NCI-H1694 treated with DMSO at 0.1 percent for 48 hours (cell line): ENCODE measurements at regions not wholly inside any gene's neighbourhood (a gene's known extent, or its start where the extent isn't known, plus 50 kb on each side); places are given as distances from the start of the nearest gene placed in this dataset.

Source experiments
- DNase-seq: peaks from one replicate; lab custom pipeline; 2025; lab: John Stamatoyannopoulos, UW

GRCh38 chr5:88487066-88487465 is 218.4 kb upstream of the TMEM161B start:
- DNase-seq, result no peak

GRCh38 chr5:88486431-88486830 is 217.8 kb upstream of the TMEM161B start:
- no peak for DNase-seq

- DNase-seq, result no peak
Measured at GRCh38 chr5:88485531-88485930, 216.9 kb upstream of the TMEM161B start.

- no peak for DNase-seq
Measured at GRCh38 chr5:88483964-88484672, 215.5 kb upstream of the TMEM161B start.

GRCh38 chr5:88480801-88481499 is 212.3 kb upstream of the TMEM161B start:
- peak; percentile 66 for DNase-seq

GRCh38 chr5:88480245-88480644 is 211.6 kb upstream of the TMEM161B start:
- peak; percentile 50 for DNase-seq

- DNase-seq, result no peak
Measured at GRCh38 chr5:88474574-88474973, 205.9 kb upstream of the TMEM161B start.

GRCh38 chr5:88470745-88471144 is 202.1 kb upstream of the TMEM161B start:
- no peak for DNase-seq

- no peak for DNase-seq
Measured at GRCh38 chr5:88459971-88460370, 191.3 kb upstream of the TMEM161B start.

- DNase-seq, result no peak
Measured at GRCh38 chr5:88452820-88453219, 184.2 kb upstream of the TMEM161B start.

- no peak for DNase-seq
Measured at GRCh38 chr5:88450239-88450638, 181.6 kb upstream of the TMEM161B start.

GRCh38 chr5:88438006-88438405 is 169.4 kb upstream of the TMEM161B start:
- DNase-seq, result no peak

- DNase-seq, result no peak
Measured at GRCh38 chr5:88436290-88436689, 167.6 kb upstream of the TMEM161B start.

GRCh38 chr5:88428633-88429032 is 160.0 kb upstream of the TMEM161B start:
- no peak for DNase-seq

- DNase-seq, result no peak
Measured at GRCh38 chr5:88426441-88426840, 157.8 kb upstream of the TMEM161B start.

- no peak for DNase-seq
Measured at GRCh38 chr5:88425124-88425523, 156.5 kb upstream of the TMEM161B start.

- no peak for DNase-seq
Measured at GRCh38 chr5:88419931-88420330, 151.3 kb upstream of the TMEM161B start.

- DNase-seq, result no peak
Measured at GRCh38 chr5:88407341-88407740, 138.7 kb upstream of the TMEM161B start.

- no peak for DNase-seq
Measured at GRCh38 chr5:88405783-88406182, 137.1 kb upstream of the TMEM161B start.

GRCh38 chr5:88404405-88404804 is 135.8 kb upstream of the TMEM161B start:
- no peak for DNase-seq

GRCh38 chr5:88401686-88402085 is 133.0 kb upstream of the TMEM161B start:
- DNase-seq, result no peak

GRCh38 chr5:88401228-88401627 is 132.6 kb upstream of the TMEM161B start:
- DNase-seq, result no peak

GRCh38 chr5:88399561-88399960 is 130.9 kb upstream of the TMEM161B start:
- no peak for DNase-seq

- no peak for DNase-seq
Measured at GRCh38 chr5:88398316-88398715, 129.7 kb upstream of the TMEM161B start.
